ENCODE measurements at regions not wholly inside any gene's neighbourhood (a gene's known extent, or its start where the extent isn't known, plus 50 kb on each side); places are given as distances from the start of the nearest gene placed in this dataset.

DNA sequence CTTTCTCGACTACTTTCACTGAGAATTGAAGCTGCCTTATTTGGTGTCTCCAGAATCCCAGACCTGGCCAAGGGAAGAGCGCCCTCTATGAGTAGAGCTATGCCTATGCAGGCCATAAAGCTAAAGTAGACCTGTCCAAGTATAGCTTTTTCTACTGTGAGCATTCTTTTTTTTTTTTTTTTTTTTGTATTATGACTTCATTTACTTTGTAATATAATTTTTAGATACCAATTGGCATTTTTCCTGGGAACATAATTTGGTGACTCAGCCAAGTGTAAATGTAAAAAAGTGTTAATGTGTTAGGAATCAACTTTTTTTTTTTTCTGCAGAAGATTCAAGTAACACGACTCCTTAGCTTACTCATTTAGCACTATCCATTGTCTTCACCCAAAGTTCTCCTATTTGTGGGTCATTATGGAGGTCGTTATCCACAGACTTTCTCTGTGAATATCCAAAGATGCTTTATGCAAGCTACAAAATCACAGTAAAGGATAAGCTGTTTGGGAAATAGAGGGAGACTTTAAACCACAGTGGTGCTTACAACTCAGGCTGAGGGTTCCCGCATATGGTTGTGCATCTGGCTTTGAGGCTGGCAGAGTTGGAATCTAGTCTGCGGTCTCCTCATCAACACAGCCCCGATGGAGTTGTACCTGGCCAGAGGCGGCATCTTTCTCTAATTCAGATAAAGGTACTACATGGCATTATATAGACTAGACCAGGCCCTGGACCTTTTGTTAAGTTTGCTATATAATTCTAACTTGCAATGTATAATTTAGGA is 1040.2 kb upstream of the SORCS1 start:
- Histone ChIP-seq H3K4me3 (no peak overlapping the region), H4K20me1 (replicated peaks; ENCODE audit: insufficient read depth) (no peaks in the 10 kb centered on the region), H3K4me1 (ENCODE audit: insufficient read depth) (no peaks in the 10 kb centered on the region), H2AFZ (no peak overlapping the region), H3K36me3 (ENCODE audit: insufficient read depth) (no peaks in the 10 kb centered on the region), H3K27me3 (ENCODE audit: insufficient read depth) (no peaks in the 10 kb centered on the region), H3K9me2 (ENCODE audit: insufficient read depth) (peaks cover 5% of the 10 kb centered on the region; the same call in 1 of the 2 replicates), H3F3A (replicated peaks; ENCODE audit: low read depth) (no peaks in the 10 kb centered on the region), H3K4me2 (no peak overlapping the region), H3K79me2 (replicated peaks; ENCODE audit: insufficient read depth) (no peaks in the 10 kb centered on the region), H3K27ac (ENCODE audit: low read depth) (no peak overlapping the region)
- H3K4me3 Mint-ChIP-seq, result no peak overlapping the region
- TF ChIP-seq NANOG (IDR thresholded peaks at IDR 0.05; ENCODE audit: borderline replicate concordance), result no peak
- peak; percentile 88 to 95 for TF ChIP-seq CTCF (conservative IDR thresholded peaks at IDR 0.05; ENCODE audit: low read depth in 2 of 2)
- TF ChIP-seq REST (IDR thresholded peaks at IDR 0.05; ENCODE audit: unreplicated experiment), result no peak
- H3K36me3 Mint-ChIP-seq (ENCODE audit: low read depth), result no peaks in the 10 kb centered on the region
- H3K27ac Mint-ChIP-seq, result 0 out of 2 replicates have a peak overlapping the region, but pooled peaks have one; percentile 48
- no peaks in the 10 kb centered on the region for H3K27me3 Mint-ChIP-seq (ENCODE audit: insufficient read depth, low read depth, poor library complexity)
- H3K4me1 Mint-ChIP-seq, result peaks cover 5% of the 10 kb centered on the region
- H3K9me3 Mint-ChIP-seq, result no peaks in the 10 kb centered on the region
- ATAC-seq (peak; percentile 99), DNase-seq (ENCODE audit: low spot score) (peak; percentile 84)

DNA sequence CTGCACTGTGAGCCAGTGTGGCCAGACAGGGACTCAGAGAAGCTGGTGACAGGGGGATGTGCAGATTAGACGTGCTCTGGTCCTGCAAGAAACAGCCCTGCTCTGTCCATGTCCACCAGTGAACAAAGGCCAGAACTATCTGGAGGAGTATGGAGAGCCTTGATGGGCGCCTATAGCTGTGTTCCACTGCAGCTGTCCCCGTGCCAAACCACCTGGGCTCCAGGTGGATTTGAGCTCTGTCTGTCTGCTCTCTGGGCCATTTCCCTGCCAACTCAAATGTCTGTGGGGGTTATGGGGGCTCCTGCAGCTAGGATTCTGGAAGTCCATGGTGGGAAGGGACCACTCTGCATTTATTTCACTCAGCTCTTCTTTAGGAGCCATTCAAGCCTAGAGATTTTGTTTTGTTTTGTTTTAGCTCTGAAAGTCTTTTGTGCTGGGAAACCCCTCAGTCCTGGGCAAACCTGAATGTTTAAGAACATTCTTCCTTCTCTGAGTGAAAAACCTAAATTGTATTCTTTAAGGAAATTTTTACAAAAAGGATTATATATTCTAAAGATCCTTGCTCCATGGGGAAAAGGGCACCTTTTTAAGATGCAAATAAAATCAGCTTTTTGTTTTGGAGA is 1039.5 kb upstream of the SORCS1 start:
- H3K4me1 ChIP-seq (ENCODE audit: insufficient read depth), result no peaks in the 10 kb centered on the region
- no peaks in the 10 kb centered on the region for H3K9me3 Mint-ChIP-seq
- ATAC-seq (peak; percentile 69), DNase-seq (ENCODE audit: low spot score) (no peak)
- no peak overlapping the region; the same call in 1 of the 2 replicates for H3K27ac ChIP-seq (ENCODE audit: low read depth)
- no peaks in the 10 kb centered on the region for H3K27me3 Mint-ChIP-seq (ENCODE audit: insufficient read depth, low read depth, poor library complexity)
- H3K36me3 Mint-ChIP-seq (ENCODE audit: low read depth), result no peaks in the 10 kb centered on the region
- no peaks in the 10 kb centered on the region for H3K27me3 ChIP-seq (ENCODE audit: insufficient read depth)
- no peak overlapping the region for H3K4me2 ChIP-seq
- H3F3A ChIP-seq (replicated peaks; ENCODE audit: low read depth), result no peaks in the 10 kb centered on the region
- H2AFZ ChIP-seq, result peak overlapping the region; percentile 75
- H3K4me3 Mint-ChIP-seq, result no peak overlapping the region
- peak overlapping the region; percentile 48; the same call in 1 of the 2 replicates for H3K27ac Mint-ChIP-seq
- no peaks in the 10 kb centered on the region for H4K20me1 ChIP-seq (replicated peaks; ENCODE audit: insufficient read depth)
- peaks cover 5% of the 10 kb centered on the region for H3K4me1 Mint-ChIP-seq
- H3K36me3 ChIP-seq (ENCODE audit: insufficient read depth), result no peaks in the 10 kb centered on the region
- no peak overlapping the region for H3K4me3 ChIP-seq
- 0 out of 2 replicates have a peak, but pooled peaks cover 5% of the 10 kb centered on the region for H3K9me2 ChIP-seq (ENCODE audit: insufficient read depth)
- H3K79me2 ChIP-seq (replicated peaks; ENCODE audit: insufficient read depth), result no peaks in the 10 kb centered on the region
- TF ChIP-seq CREB1 (CRISPR knock-in tag; IDR thresholded peaks at IDR 0.05; ENCODE audit: low read depth) (no peak), ZNF114 (CRISPR knock-in tag; IDR thresholded peaks at IDR 0.05) (no peak), POLR2AphosphoS5 (IDR thresholded peaks at IDR 0.05; ENCODE audit: low read depth) (no peak), ZNF331 (CRISPR knock-in tag; IDR thresholded peaks at IDR 0.05; ENCODE audit: low read depth) (no peak), EZH2 (IDR thresholded peaks at IDR 0.05; ENCODE audit: low read depth, unreplicated experiment) (no peak), STAT1 (IDR thresholded peaks at IDR 0.05; ENCODE audit: unreplicated experiment) (no peak), NANOG (IDR thresholded peaks at IDR 0.05; ENCODE audit: borderline replicate concordance) (no peak), CTCF (conservative IDR thresholded peaks at IDR 0.05; ENCODE audit: low read depth in 2 of 2) (no peak)
- TF ChIP-seq, protein P1, sequence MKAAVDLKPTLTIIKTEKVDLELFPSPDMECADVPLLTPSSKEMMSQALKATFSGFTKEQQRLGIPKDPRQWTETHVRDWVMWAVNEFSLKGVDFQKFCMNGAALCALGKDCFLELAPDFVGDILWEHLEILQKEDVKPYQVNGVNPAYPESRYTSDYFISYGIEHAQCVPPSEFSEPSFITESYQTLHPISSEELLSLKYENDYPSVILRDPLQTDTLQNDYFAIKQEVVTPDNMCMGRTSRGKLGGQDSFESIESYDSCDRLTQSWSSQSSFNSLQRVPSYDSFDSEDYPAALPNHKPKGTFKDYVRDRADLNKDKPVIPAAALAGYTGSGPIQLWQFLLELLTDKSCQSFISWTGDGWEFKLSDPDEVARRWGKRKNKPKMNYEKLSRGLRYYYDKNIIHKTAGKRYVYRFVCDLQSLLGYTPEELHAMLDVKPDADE (IDR thresholded peaks at IDR 0.05), result no peak

Measured in GM23338 (cell line).